ENCODE measurements at regions not wholly inside any gene's neighbourhood (a gene's known extent, or its start where the extent isn't known, plus 50 kb on each side); places are given as distances from the start of the nearest gene placed in this dataset.

- no peak for TF ChIP-seq CTCF (IDR thresholded peaks at IDR 0.05; ENCODE audit: poor library complexity, severe bottlenecking)
- TF ChIP-seq REST (IDR thresholded peaks at IDR 0.05; ENCODE audit: borderline replicate concordance) = no peak
- no peak for TF ChIP-seq EZH2 (IDR thresholded peaks at IDR 0.05; ENCODE audit: borderline replicate concordance, insufficient read depth, low read length, poor library complexity, severe bottlenecking)
- TF ChIP-seq TAF1 (IDR thresholded peaks at IDR 0.05; ENCODE audit: low read depth) = no peak
- TF ChIP-seq POLR2AphosphoS5 (IDR thresholded peaks at IDR 0.05) = no peak
- TF ChIP-seq RAD21 (conservative IDR thresholded peaks at IDR 0.05) = no peak
- no peak for TF ChIP-seq MXI1 (conservative IDR thresholded peaks at IDR 0.05; ENCODE audit: poor library complexity, severe bottlenecking)
- TF ChIP-seq SMC3 (conservative IDR thresholded peaks at IDR 0.05; ENCODE audit: poor library complexity) = no peak
- TF ChIP-seq EP300 (conservative IDR thresholded peaks at IDR 0.05; ENCODE audit: poor library complexity, severe bottlenecking) = no peak
These were observed 349.7 kb upstream of the FAR2 start for GRCh38 chr12:28799348-28799747.
